Urothelium cell line (cell line): ENCODE measurements at regions not wholly inside any gene's neighbourhood (a gene's known extent, or its start where the extent isn't known, plus 50 kb on each side); places are given as distances from the start of the nearest gene placed in this dataset.
"Not testable (repeated sequence)": the region's sequence is repeated elsewhere in the genome, so short reads cannot be mapped to it uniquely, and the experiment has no call there.

Experiments
- DNase-seq: peaks from one replicate; pipeline ENCODE4 v3.0.0; 2011; ENCODE audit warnings: low spot score, mixed read lengths
- FAIRE-seq: peaks from 2 replicates; lab custom pipeline; 2011; peaks lifted over from hg19 to GRCh38; lab: Jason Lieb, UNC

GRCh38 chr4:23120374-23120773, 427.6 kb downstream of the GBA3 start:
- DNase-seq = no peak
- no peak for FAIRE-seq

- no peak for FAIRE-seq
- no peak for DNase-seq
Measured at GRCh38 chr4:23117826-23118225, 425.1 kb downstream of the GBA3 start.

GRCh38 chr4:23114538-23114937, 421.8 kb downstream of the GBA3 start:
- DNase-seq (no peak), FAIRE-seq (no peak)

GRCh38 chr4:23113104-23113503, 420.4 kb downstream of the GBA3 start:
- FAIRE-seq = no peak

GRCh38 chr4:23106516-23106915, 413.8 kb downstream of the GBA3 start:
- DNase-seq (no peak), FAIRE-seq (no peak)

More at GRCh38 chr4:23113104-23113503, 420.4 kb downstream of the GBA3 start:
- no peak for DNase-seq

GRCh38 chr4:23105759-23106370, 413.1 kb downstream of the GBA3 start:
- FAIRE-seq = no peak
- DNase-seq = no peak

GRCh38 chr4:23097251-23097650, 404.5 kb downstream of the GBA3 start:
- no peak for FAIRE-seq
- peak; percentile 11 for DNase-seq

GRCh38 chr4:23091711-23092110, 399.0 kb downstream of the GBA3 start:
- DNase-seq = no peak
- FAIRE-seq = no peak

GRCh38 chr4:23085249-23085568, 392.5 kb downstream of the GBA3 start:
- DNase-seq = no peak
- no peak for FAIRE-seq

GRCh38 chr4:23084559-23085248, 392.0 kb downstream of the GBA3 start:
- DNase-seq = no peak

GRCh38 chr4:23083391-23083790, 390.7 kb downstream of the GBA3 start:
- FAIRE-seq = no peak
- no peak for DNase-seq

More at GRCh38 chr4:23084559-23085248, 392.0 kb downstream of the GBA3 start:
- no peak for FAIRE-seq

- FAIRE-seq, DNase-seq: not testable (repeated sequence)
Measured at GRCh38 chr4:23080171-23080570, 387.4 kb downstream of the GBA3 start.

- DNase-seq (no peak), FAIRE-seq (no peak)
Measured at GRCh38 chr4:23070848-23071570, 378.3 kb downstream of the GBA3 start.

- FAIRE-seq (no peak), DNase-seq (no peak)
Measured at GRCh38 chr4:23068756-23069155, 376.0 kb downstream of the GBA3 start.

- DNase-seq (no peak), FAIRE-seq (no peak)
Measured at GRCh38 chr4:23068287-23068686, 375.6 kb downstream of the GBA3 start.

- DNase-seq (no peak), FAIRE-seq (no peak)
Measured at GRCh38 chr4:23062188-23062587, 369.5 kb downstream of the GBA3 start.

GRCh38 chr4:23061431-23061830, 368.7 kb downstream of the GBA3 start:
- FAIRE-seq = no peak

GRCh38 chr4:23060776-23061175, 368.0 kb downstream of the GBA3 start:
- DNase-seq = no peak

More at GRCh38 chr4:23061431-23061830, 368.7 kb downstream of the GBA3 start:
- DNase-seq = no peak

GRCh38 chr4:23058165-23058776, 365.5 kb downstream of the GBA3 start:
- FAIRE-seq (no peak), DNase-seq (no peak)

More at GRCh38 chr4:23060776-23061175, 368.0 kb downstream of the GBA3 start:
- no peak for FAIRE-seq

GRCh38 chr4:23041501-23041900, 348.8 kb downstream of the GBA3 start:
- FAIRE-seq (no peak), DNase-seq (no peak)

- DNase-seq = no peak
- FAIRE-seq = no peak
Measured at GRCh38 chr4:23040539-23040938, 347.8 kb downstream of the GBA3 start.
